NCI-H345 (cell line): ENCODE measurements at regions not wholly inside any gene's neighbourhood (a gene's known extent, or its start where the extent isn't known, plus 50 kb on each side); places are given as distances from the start of the nearest gene placed in this dataset.
A peak's percentile ranks its signal among the peaks of the same experiment; 100 is the strongest.

Experiments used
- DNase-seq: peaks from one replicate; lab custom pipeline; 2025; lab: John Stamatoyannopoulos, UW

GRCh38 chr5:51279983-51280706 is 103.1 kb upstream of the ISL1 start:
- peak; percentile 78 for DNase-seq

- no peak for DNase-seq
Measured at GRCh38 chr5:51286046-51286445, 97.2 kb upstream of the ISL1 start.

GRCh38 chr5:51302343-51302742 is 80.9 kb upstream of the ISL1 start:
- no peak for DNase-seq

GRCh38 chr5:51326844-51327243 is 56.4 kb upstream of the ISL1 start:
- peak; percentile 37 for DNase-seq
